ENCODE measurements at regions not wholly inside any gene's neighbourhood (a gene's known extent, or its start where the extent isn't known, plus 50 kb on each side); places are given as distances from the start of the nearest gene placed in this dataset.

- TF ChIP-seq CTCF (IDR thresholded peaks at IDR 0.05 in 2 of 3, conservative IDR thresholded peaks at IDR 0.05 in 1 of 3; ENCODE audit: borderline replicate concordance in 1 of 3, insufficient read depth in 1 of 3, low read depth in 2 of 3, low read length in 2 of 3) (no peak), SIN3A (IDR thresholded peaks at IDR 0.05; ENCODE audit: low read depth) (no peak), CEBPB (IDR thresholded peaks at IDR 0.05; ENCODE audit: low read depth) (no peak), EZH2phosphoT487 (IDR thresholded peaks at IDR 0.05; ENCODE audit: borderline replicate concordance) (no peak), RAD21 (IDR thresholded peaks at IDR 0.05; ENCODE audit: low read depth) (no peak), POLR2A (IDR thresholded peaks at IDR 0.05; ENCODE audit: borderline replicate concordance, extremely low read depth, insufficient read depth, insufficient read length) (no peak), POLR2AphosphoS5 (IDR thresholded peaks at IDR 0.05; ENCODE audit: low read depth, low read length) (no peak), ZNF274 (IDR thresholded peaks at IDR 0.05; ENCODE audit: low read depth, low read length) (no peak)
- TF ChIP-seq, protein P1, sequence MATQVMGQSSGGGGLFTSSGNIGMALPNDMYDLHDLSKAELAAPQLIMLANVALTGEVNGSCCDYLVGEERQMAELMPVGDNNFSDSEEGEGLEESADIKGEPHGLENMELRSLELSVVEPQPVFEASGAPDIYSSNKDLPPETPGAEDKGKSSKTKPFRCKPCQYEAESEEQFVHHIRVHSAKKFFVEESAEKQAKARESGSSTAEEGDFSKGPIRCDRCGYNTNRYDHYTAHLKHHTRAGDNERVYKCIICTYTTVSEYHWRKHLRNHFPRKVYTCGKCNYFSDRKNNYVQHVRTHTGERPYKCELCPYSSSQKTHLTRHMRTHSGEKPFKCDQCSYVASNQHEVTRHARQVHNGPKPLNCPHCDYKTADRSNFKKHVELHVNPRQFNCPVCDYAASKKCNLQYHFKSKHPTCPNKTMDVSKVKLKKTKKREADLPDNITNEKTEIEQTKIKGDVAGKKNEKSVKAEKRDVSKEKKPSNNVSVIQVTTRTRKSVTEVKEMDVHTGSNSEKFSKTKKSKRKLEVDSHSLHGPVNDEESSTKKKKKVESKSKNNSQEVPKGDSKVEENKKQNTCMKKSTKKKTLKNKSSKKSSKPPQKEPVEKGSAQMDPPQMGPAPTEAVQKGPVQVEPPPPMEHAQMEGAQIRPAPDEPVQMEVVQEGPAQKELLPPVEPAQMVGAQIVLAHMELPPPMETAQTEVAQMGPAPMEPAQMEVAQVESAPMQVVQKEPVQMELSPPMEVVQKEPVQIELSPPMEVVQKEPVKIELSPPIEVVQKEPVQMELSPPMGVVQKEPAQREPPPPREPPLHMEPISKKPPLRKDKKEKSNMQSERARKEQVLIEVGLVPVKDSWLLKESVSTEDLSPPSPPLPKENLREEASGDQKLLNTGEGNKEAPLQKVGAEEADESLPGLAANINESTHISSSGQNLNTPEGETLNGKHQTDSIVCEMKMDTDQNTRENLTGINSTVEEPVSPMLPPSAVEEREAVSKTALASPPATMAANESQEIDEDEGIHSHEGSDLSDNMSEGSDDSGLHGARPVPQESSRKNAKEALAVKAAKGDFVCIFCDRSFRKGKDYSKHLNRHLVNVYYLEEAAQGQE (IDR thresholded peaks at IDR 0.05; ENCODE audit: low read depth) = no peak
Observed at GRCh38 chr12:65535946-65536345, 257.5 kb downstream of the MSRB3 start.

Measured in HCT116 (cell line).